Activated naive CD8-positive, alpha-beta T cell treated with anti-CD3 and anti-CD28 coated beads for 36 hours (primary cell): ENCODE measurements at regions not wholly inside any gene's neighbourhood (a gene's known extent, or its start where the extent isn't known, plus 50 kb on each side); places are given as distances from the start of the nearest gene placed in this dataset.
"Not testable (repeated sequence)": the region's sequence is repeated elsewhere in the genome, so short reads cannot be mapped to it uniquely, and the experiment has no call there.

Experiments
- DNase-seq: peaks from one replicate; pipeline ENCODE4 v3.0.0; 2021
- H3K27ac Mint-ChIP-seq: one replicate; pipeline ENCODE4 v1.8.0; 2022; ENCODE audit warnings: mild to moderate bottlenecking, moderate library complexity, mixed read lengths
- H3K27me3 Mint-ChIP-seq: one replicate; pipeline ENCODE4 v1.8.0; 2022; ENCODE audit warnings: mild to moderate bottlenecking, mixed read lengths
- H3K36me3 Mint-ChIP-seq: one replicate; pipeline ENCODE4 v1.8.0; 2021; ENCODE audit warnings: mild to moderate bottlenecking, mixed read lengths
- H3K4me1 Mint-ChIP-seq: one replicate; pipeline ENCODE4 v1.8.0; 2021; ENCODE audit warnings: mixed read lengths
- H3K4me3 Mint-ChIP-seq: one replicate; pipeline ENCODE4 v1.8.0; 2022; ENCODE audit warnings: mild to moderate bottlenecking, moderate library complexity, mixed read lengths
- H3K9me3 Mint-ChIP-seq: one replicate; pipeline ENCODE4 v1.8.0; 2022; ENCODE audit warnings: mixed read lengths

- Mint-ChIP-seq H3K4me3 (no peak overlapping the region), H3K27ac (no peak overlapping the region), H3K27me3 (no peaks in the 10 kb centered on the region), H3K4me1 (no peaks in the 10 kb centered on the region), H3K9me3 (no peaks in the 10 kb centered on the region), H3K36me3 (no peaks in the 10 kb centered on the region)
- DNase-seq = no peak
Measured at GRCh38 chr12:83468988-83469908, 782.5 kb downstream of the TMTC2 start.

DNA sequence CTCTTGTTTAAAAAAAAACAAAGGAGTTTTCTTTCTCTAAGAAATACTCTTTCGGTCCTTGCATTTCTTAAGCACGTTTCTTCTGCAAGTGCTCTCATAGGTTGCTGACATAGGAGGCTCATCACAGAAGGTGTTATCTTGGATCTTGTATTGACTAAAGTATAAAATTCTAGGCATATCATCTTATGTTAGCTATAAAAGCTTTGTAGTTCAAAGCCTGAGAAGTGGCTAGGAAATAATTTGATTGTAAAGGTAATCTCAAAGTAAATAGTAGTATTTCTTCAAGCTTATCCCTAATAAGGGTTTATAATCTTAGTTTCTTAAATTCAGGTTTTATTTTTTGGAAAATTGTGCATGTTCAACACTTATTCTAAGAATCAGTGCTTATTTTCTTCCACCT is 778.9 kb downstream of the TMTC2 start:
- H3K4me1 Mint-ChIP-seq = no peaks in the 10 kb centered on the region
- no peak overlapping the region for H3K4me3 Mint-ChIP-seq
- H3K36me3 Mint-ChIP-seq = no peaks in the 10 kb centered on the region
- H3K27ac Mint-ChIP-seq = no peak overlapping the region
- no peak for DNase-seq
- H3K27me3 Mint-ChIP-seq = peaks cover 6% of the 10 kb centered on the region
- peaks cover 1% of the 10 kb centered on the region for H3K9me3 Mint-ChIP-seq

GRCh38 chr12:83462419-83462818 is 775.7 kb downstream of the TMTC2 start:
- peaks cover 4% of the 10 kb centered on the region for H3K9me3 Mint-ChIP-seq
- H3K4me1 Mint-ChIP-seq = no peaks in the 10 kb centered on the region
- H3K4me3 Mint-ChIP-seq = no peak overlapping the region
- no peak overlapping the region for H3K27ac Mint-ChIP-seq
- H3K36me3 Mint-ChIP-seq = no peaks in the 10 kb centered on the region
- DNase-seq = no peak
- peaks cover 6% of the 10 kb centered on the region for H3K27me3 Mint-ChIP-seq

DNA sequence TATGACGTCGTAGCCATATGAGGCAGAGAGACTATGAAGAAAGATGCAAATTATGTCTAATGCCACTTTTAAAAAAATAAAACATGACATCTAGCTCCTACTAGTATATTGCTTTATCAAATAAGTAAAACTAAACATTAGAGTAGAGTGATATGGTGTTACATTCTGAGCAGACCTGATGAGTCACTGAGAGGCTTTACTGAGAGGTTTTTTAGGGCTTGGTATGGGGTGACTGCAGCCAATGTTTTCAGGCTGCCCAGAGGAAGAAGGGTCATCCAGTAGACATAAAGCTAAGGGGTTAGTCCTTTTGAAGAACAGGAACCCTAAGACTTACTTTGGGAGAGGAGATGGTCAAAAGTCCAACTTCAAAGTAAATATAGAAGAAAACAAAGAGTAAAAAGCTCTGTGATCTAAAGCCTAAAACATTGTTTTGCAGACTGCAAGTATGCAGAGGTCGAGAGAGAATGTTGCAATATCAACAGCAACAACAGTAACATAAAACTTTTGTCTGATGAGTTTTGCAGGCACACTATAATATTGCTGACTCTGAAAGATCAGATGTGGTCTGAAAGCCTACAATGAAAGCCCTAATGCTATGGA is 774.7 kb downstream of the TMTC2 start:
- peaks cover 6% of the 10 kb centered on the region for H3K27me3 Mint-ChIP-seq
- DNase-seq = no peak
- H3K36me3 Mint-ChIP-seq = no peaks in the 10 kb centered on the region
- H3K4me3 Mint-ChIP-seq = no peak overlapping the region
- peaks cover 4% of the 10 kb centered on the region for H3K9me3 Mint-ChIP-seq
- H3K27ac Mint-ChIP-seq = no peak overlapping the region
- H3K4me1 Mint-ChIP-seq = no peaks in the 10 kb centered on the region

DNA sequence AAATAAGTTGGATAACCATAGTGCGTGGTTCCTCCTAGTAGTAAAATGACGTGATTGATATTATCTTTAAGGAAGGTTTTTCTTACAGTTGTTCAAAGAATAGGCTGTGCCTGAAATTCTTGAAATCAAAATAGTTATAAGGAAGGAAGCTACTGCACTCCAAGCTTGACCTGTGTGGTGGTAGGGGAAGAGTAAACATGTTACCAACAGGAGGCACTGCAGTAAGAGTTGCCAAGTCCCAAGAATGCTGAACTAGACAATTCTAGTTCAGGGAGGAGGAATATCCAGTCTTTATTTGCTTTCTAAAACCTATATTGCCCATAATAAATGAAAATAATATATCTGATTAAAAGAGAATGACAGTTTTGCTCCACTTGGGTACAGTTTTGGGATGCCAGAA is 764.5 kb downstream of the TMTC2 start:
- no peak for DNase-seq
- no peak overlapping the region for H3K4me3 Mint-ChIP-seq
- no peaks in the 10 kb centered on the region for H3K27me3 Mint-ChIP-seq
- no peak overlapping the region for H3K27ac Mint-ChIP-seq
- H3K9me3 Mint-ChIP-seq = peaks cover 1% of the 10 kb centered on the region
- no peaks in the 10 kb centered on the region for H3K36me3 Mint-ChIP-seq
- no peaks in the 10 kb centered on the region for H3K4me1 Mint-ChIP-seq

- Mint-ChIP-seq H3K4me1 (no peaks in the 10 kb centered on the region), H3K4me3 (no peak overlapping the region), H3K27ac (no peak overlapping the region), H3K9me3 (peaks cover 10% of the 10 kb centered on the region), H3K36me3 (peaks cover 2% of the 10 kb centered on the region), H3K27me3 (no peaks in the 10 kb centered on the region)
- DNase-seq = no peak
Measured at GRCh38 chr12:83434600-83434999, 747.9 kb downstream of the TMTC2 start.

DNA sequence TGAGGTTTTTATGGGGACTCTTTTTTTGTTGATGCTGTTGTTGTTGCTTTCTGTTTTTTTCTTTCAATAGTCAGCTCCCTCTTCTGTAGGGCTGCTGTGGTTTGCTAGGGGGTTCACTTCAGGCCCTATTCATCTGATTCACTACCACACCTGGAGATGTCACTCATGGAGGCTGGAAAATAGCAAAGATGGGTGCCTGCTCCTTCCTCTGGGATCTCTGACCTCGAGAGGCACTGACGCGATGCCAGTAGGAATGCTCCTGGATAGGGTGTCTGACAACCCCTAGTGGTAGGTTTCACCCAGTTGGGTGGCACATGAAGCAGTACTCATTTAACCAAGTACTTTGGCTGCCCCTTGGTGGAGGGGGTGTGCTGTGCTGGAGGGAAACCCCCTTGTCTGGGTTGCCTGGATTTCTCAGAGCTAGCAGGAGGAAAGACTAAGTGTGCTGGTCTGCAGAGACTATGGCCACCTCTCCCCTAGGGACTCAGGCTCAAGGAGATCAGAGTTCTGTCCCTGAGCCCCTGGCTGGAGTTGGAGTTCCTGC is 745.5 kb downstream of the TMTC2 start:
- Mint-ChIP-seq H3K4me3 (no peak overlapping the region), H3K36me3 (peaks cover 2% of the 10 kb centered on the region), H3K27me3 (no peaks in the 10 kb centered on the region), H3K27ac (no peak overlapping the region), H3K4me1 (no peaks in the 10 kb centered on the region), H3K9me3 (peaks cover 14% of the 10 kb centered on the region)
- no peak for DNase-seq

- not testable (repeated sequence) for H3K27me3 Mint-ChIP-seq
Measured at GRCh38 chr12:83427586-83428136, 741.0 kb downstream of the TMTC2 start.

GRCh38 chr12:83414981-83415380 is 728.3 kb downstream of the TMTC2 start:
- Mint-ChIP-seq H3K27ac (no peak overlapping the region), H3K27me3 (no peaks in the 10 kb centered on the region), H3K36me3 (no peaks in the 10 kb centered on the region), H3K9me3 (peaks cover 2% of the 10 kb centered on the region), H3K4me3 (no peak overlapping the region), H3K4me1 (no peaks in the 10 kb centered on the region)
- no peak for DNase-seq

More at GRCh38 chr12:83427586-83428136, 741.0 kb downstream of the TMTC2 start:
- DNase-seq, H3K36me3 Mint-ChIP-seq, H3K4me3 Mint-ChIP-seq, H3K4me1 Mint-ChIP-seq, H3K27ac Mint-ChIP-seq: not testable (repeated sequence)
- H3K9me3 Mint-ChIP-seq = peaks cover 17% of the 10 kb centered on the region

GRCh38 chr12:83408851-83409250 is 722.1 kb downstream of the TMTC2 start:
- no peak overlapping the region for H3K27ac Mint-ChIP-seq
- H3K36me3 Mint-ChIP-seq = no peaks in the 10 kb centered on the region
- no peaks in the 10 kb centered on the region for H3K4me1 Mint-ChIP-seq
- DNase-seq = no peak
- no peak overlapping the region for H3K4me3 Mint-ChIP-seq
- peaks cover 2% of the 10 kb centered on the region for H3K9me3 Mint-ChIP-seq
- no peaks in the 10 kb centered on the region for H3K27me3 Mint-ChIP-seq

DNA sequence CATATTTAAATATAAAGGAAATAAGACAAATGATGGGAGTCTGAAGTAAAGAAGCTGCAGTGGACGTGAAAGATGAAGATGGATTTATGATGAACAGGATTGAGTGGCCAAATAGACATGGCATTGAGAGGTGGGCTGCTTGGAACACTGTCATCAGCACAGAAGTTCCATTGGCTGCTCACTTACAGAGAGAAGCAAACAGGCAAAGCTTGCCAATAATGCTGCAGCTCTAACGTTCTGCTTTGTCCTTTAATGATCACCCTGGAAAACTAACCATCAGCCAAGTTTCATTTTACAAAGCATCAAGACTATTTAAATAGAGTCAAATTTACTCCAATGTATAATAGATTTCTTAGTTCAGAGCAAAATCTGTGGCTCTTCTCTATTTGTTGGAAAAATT is 721.4 kb downstream of the TMTC2 start:
- Mint-ChIP-seq H3K27ac (no peak overlapping the region), H3K4me1 (no peaks in the 10 kb centered on the region), H3K4me3 (no peak overlapping the region), H3K9me3 (peaks cover 2% of the 10 kb centered on the region), H3K36me3 (no peaks in the 10 kb centered on the region), H3K27me3 (no peaks in the 10 kb centered on the region)
- DNase-seq = no peak

DNA sequence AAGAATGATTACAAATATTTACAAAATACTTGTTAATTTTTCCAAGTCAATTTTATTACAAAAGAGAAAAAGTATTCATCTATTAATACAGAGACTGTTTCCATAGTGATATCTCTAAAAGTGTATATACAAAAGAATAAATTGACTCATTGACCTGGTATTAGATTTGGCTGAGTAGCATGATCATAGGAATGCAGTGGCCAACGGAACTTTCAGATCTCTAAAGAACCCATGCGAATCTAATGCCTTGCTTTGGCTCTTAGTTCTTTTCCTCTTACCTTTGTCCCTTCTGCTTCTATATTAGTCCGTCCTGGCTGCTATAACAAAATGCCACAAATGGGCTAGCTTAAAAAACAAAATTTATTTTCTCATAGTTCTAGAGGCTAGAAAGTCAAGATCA is 717.8 kb downstream of the TMTC2 start:
- DNase-seq = no peak
- Mint-ChIP-seq H3K4me1 (no peaks in the 10 kb centered on the region), H3K27me3 (no peaks in the 10 kb centered on the region), H3K4me3 (no peak overlapping the region), H3K36me3 (no peaks in the 10 kb centered on the region), H3K27ac (no peak overlapping the region), H3K9me3 (peaks cover 2% of the 10 kb centered on the region)

DNA sequence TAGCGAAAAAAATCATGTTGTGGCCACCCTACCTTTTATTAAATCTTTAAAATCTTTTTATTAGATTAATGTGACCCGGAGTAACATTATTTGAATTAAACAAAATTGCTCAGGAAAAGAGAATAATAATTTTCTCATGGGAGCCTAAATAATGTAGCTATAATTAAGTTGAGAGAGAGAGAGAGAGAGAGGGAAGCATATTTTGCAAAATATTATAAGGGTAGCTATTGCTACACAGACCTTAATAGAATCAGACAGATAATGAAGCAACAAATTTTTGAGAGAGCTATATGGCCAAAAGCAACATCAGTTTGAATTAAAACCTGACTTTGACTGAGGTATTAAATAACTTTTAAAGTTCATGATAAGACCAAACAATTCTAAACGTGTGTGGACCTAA is 703.5 kb downstream of the TMTC2 start:
- Mint-ChIP-seq H3K27ac (no peak overlapping the region), H3K4me1 (no peaks in the 10 kb centered on the region), H3K27me3 (no peaks in the 10 kb centered on the region), H3K36me3 (no peaks in the 10 kb centered on the region), H3K4me3 (no peak overlapping the region), H3K9me3 (no peaks in the 10 kb centered on the region)
- DNase-seq = no peak

DNA sequence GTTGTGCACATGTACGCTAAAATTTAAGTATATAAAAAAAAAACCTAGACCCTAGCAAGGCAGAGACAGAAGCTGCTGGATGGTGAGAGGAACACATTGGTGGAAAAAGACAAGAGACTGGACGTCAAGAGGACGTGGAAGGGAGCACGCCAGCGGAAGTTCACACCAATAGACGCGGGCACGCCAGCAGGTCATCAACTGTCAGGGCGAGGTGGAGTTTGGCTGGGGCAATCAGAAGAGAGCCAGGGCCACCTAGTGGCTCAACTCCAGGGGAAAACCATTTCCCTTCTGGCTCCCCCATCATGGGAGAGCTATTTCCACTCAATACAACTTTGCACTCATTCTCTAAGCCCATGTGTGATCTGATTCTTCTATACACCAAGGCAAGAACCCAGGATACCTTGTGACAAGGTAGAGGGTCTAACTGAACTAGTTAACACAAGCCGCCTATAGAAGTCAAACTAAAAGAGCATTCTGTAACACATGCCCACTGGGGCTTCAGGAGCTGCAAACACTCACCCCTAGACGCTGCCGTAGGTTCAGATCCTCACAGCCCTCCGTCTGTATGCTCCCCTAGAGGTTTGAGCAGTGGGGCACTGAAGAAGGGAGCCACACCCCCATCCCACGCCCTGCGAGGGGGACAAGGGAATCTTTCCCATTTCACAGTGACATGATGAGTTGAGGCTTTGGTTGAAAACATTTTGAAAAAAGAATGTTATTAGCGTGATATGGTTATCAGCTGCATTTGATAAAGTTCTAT is 702.7 kb downstream of the TMTC2 start:
- Mint-ChIP-seq H3K4me1 (no peaks in the 10 kb centered on the region), H3K27ac (no peak overlapping the region), H3K27me3 (no peaks in the 10 kb centered on the region), H3K4me3 (no peak overlapping the region), H3K36me3 (no peaks in the 10 kb centered on the region), H3K9me3 (no peaks in the 10 kb centered on the region)
- DNase-seq = no peak

GRCh38 chr12:83388551-83388950 is 701.8 kb downstream of the TMTC2 start:
- Mint-ChIP-seq H3K4me3 (no peak overlapping the region), H3K27ac (no peak overlapping the region), H3K9me3 (no peaks in the 10 kb centered on the region), H3K4me1 (no peaks in the 10 kb centered on the region), H3K27me3 (no peaks in the 10 kb centered on the region), H3K36me3 (no peaks in the 10 kb centered on the region)
- no peak for DNase-seq
